DOHH2 (cell line): ENCODE measurements at regions not wholly inside any gene's neighbourhood (a gene's known extent, or its start where the extent isn't known, plus 50 kb on each side); places are given as distances from the start of the nearest gene placed in this dataset.

ENCODE experiments used
- H3F3A ChIP-seq: fragments of 200-600 bp; sonication (generic), shearing (Covaris generic); 2 replicates; pipeline ENCODE4 v1.6.0; 2016; ENCODE audit warnings: antibody characterized with exemption, mild to moderate bottlenecking; ENCODE audit not compliant: control insufficient read depth, insufficient read depth
- H3K27ac ChIP-seq: fragments of 200-600 bp; sonication (generic); 2 replicates; pipeline ENCODE4 v1.5.1; 2014; ENCODE audit warnings: low read depth, mild to moderate bottlenecking, low read length, moderate library complexity
- H3K27me3 ChIP-seq: fragments of 200-600 bp; sonication (generic); 2 replicates; pipeline ENCODE4 v1.6.1; 2014; ENCODE audit warnings: mild to moderate bottlenecking, low read length, mixed read lengths; ENCODE audit not compliant: control insufficient read depth
- H3K36me3 ChIP-seq: fragments of 200-600 bp; sonication (generic); 2 replicates; pipeline ENCODE4 v1.6.1; 2014; ENCODE audit warnings: mild to moderate bottlenecking, low read length, moderate library complexity, mixed read lengths; ENCODE audit not compliant: control insufficient read depth
- H3K4me1 ChIP-seq: fragments of 200-600 bp; sonication (generic); 2 replicates; pipeline ENCODE4 v1.6.1; 2014; ENCODE audit warnings: mild to moderate bottlenecking, low read length, mixed read lengths; ENCODE audit not compliant: control insufficient read depth
- H3K4me2 ChIP-seq: fragments of 200-600 bp; sonication (generic); 2 replicates; pipeline ENCODE4 v1.6.0; 2014; ENCODE audit warnings: mild to moderate bottlenecking, low read length, moderate library complexity
- H3K4me3 ChIP-seq: fragments of 200-600 bp; sonication (generic); 2 replicates; pipeline ENCODE4 v1.5.1; 2014; ENCODE audit warnings: mild to moderate bottlenecking, low read length, mixed read lengths
- H3K79me2 ChIP-seq: fragments of 200-600 bp; sonication (generic); 2 replicates; pipeline ENCODE4 v1.6.1; 2014; ENCODE audit warnings: mild to moderate bottlenecking, low read length, mixed read lengths; ENCODE audit not compliant: control insufficient read depth
- H3K9me2 ChIP-seq: fragments of 200-600 bp; sonication (generic); replicated peaks from 2 replicates; pipeline ENCODE4 v1.6.1; 2014; ENCODE audit warnings: mild to moderate bottlenecking, low read length, mixed read lengths; ENCODE audit not compliant: control insufficient read depth
- H3K9me3 ChIP-seq: fragments of 200-600 bp; sonication (generic); 2 replicates; pipeline ENCODE4 v1.6.1; 2014; ENCODE audit warnings: antibody characterized with exemption, low read length, mixed read lengths; ENCODE audit not compliant: control insufficient read depth, insufficient read depth
- H4K20me1 ChIP-seq: fragments of 200-600 bp; sonication (generic); 2 replicates; pipeline ENCODE4 v1.6.0; 2014; ENCODE audit warnings: low read depth, mild to moderate bottlenecking, antibody characterized with exemption, low read length, moderate library complexity; ENCODE audit not compliant: control insufficient read depth, insufficient read depth
- EZH2phosphoT487 ChIP-seq: fragments of 200-600 bp; sonication (generic); IDR thresholded peaks from 2 replicates; pipeline ENCODE4 v1.6.1; 2017; ENCODE audit warnings: borderline replicate concordance, mild to moderate bottlenecking, antibody characterized with exemption, low read length, moderate library complexity, mixed read lengths
- TF ChIP-seq, protein P1 (sequence below): fragments of 200-600 bp; sonication (generic); IDR thresholded peaks from one replicate; pipeline ENCODE4 v1.5.1; 2014; ENCODE audit warnings: antibody characterized with exemption, mild to moderate bottlenecking, low read depth, low read length; ENCODE audit not compliant: poor library complexity, severe bottlenecking

GRCh38 chr2:49237867-49238603 lies 83.7 kb upstream of the FSHR start:
- Histone ChIP-seq H3K4me2 (no peak overlapping the region), H4K20me1 (no peaks in the 10 kb centered on the region), H3K9me3 (0 out of 2 replicates have a peak, but pooled peaks cover 4% of the 10 kb centered on the region), H3K36me3 (no peaks in the 10 kb centered on the region), H3K27ac (no peak overlapping the region), H3K27me3 (no peaks in the 10 kb centered on the region), H3K79me2 (no peaks in the 10 kb centered on the region), H3K4me1 (no peaks in the 10 kb centered on the region), H3F3A (no peaks in the 10 kb centered on the region), H3K9me2 (no peaks in the 10 kb centered on the region), H3K4me3 (no peak overlapping the region)
- TF ChIP-seq, protein P1, sequence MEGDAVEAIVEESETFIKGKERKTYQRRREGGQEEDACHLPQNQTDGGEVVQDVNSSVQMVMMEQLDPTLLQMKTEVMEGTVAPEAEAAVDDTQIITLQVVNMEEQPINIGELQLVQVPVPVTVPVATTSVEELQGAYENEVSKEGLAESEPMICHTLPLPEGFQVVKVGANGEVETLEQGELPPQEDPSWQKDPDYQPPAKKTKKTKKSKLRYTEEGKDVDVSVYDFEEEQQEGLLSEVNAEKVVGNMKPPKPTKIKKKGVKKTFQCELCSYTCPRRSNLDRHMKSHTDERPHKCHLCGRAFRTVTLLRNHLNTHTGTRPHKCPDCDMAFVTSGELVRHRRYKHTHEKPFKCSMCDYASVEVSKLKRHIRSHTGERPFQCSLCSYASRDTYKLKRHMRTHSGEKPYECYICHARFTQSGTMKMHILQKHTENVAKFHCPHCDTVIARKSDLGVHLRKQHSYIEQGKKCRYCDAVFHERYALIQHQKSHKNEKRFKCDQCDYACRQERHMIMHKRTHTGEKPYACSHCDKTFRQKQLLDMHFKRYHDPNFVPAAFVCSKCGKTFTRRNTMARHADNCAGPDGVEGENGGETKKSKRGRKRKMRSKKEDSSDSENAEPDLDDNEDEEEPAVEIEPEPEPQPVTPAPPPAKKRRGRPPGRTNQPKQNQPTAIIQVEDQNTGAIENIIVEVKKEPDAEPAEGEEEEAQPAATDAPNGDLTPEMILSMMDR: no peak
- no peak for TF ChIP-seq EZH2phosphoT487

- Histone ChIP-seq H3K79me2 (no peaks in the 10 kb centered on the region), H3F3A (no peaks in the 10 kb centered on the region), H3K27me3 (no peaks in the 10 kb centered on the region), H3K9me2 (no peaks in the 10 kb centered on the region), H3K36me3 (no peaks in the 10 kb centered on the region), H3K4me1 (no peaks in the 10 kb centered on the region), H3K4me3 (no peak overlapping the region), H4K20me1 (no peaks in the 10 kb centered on the region), H3K9me3 (0 out of 2 replicates have a peak, but pooled peaks cover 4% of the 10 kb centered on the region), H3K27ac (no peak overlapping the region), H3K4me2 (no peak overlapping the region)
- TF ChIP-seq, protein P1: no peak
- TF ChIP-seq EZH2phosphoT487: no peak
Measured at GRCh38 chr2:49236316-49236715, 82.0 kb upstream of the FSHR start.

DNA sequence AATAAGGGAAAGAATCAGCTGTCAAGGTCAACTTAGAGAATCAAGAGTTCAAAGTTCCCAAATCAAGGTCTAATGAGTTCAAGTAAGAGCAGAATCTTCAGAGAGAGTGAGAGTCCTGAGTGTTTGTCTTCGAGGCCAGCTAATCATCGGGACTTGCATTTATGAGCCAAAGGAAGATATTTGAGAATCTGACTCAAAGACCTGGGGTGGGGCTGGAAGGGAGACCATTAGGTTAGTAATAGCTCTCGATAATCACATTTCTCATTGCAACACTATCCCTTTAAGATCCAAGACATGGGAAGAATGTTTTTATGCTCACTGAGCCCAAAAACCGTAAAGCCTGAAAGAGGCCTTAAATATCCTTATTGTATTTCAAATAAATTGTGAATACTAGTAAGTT lies 72.0 kb upstream of the FSHR start:
- no peak overlapping the region for H3K4me3 ChIP-seq
- H3K36me3 ChIP-seq: no peaks in the 10 kb centered on the region
- H3F3A ChIP-seq: no peaks in the 10 kb centered on the region
- no peaks in the 10 kb centered on the region for H3K79me2 ChIP-seq
- no peaks in the 10 kb centered on the region for H3K9me3 ChIP-seq
- H4K20me1 ChIP-seq: no peaks in the 10 kb centered on the region
- H3K9me2 ChIP-seq: no peaks in the 10 kb centered on the region; the same call in 1 of the 2 replicates
- no peak overlapping the region for H3K4me2 ChIP-seq
- TF ChIP-seq, protein P1: no peak
- TF ChIP-seq EZH2phosphoT487: no peak
- no peaks in the 10 kb centered on the region for H3K27me3 ChIP-seq
- H3K4me1 ChIP-seq: no peaks in the 10 kb centered on the region
- H3K27ac ChIP-seq: no peak overlapping the region
